HG02943 (cell line): ENCODE measurements at regions not wholly inside any gene's neighbourhood (a gene's known extent, or its start where the extent isn't known, plus 50 kb on each side); places are given as distances from the start of the nearest gene placed in this dataset.
A peak's percentile ranks its signal among the peaks of the same experiment; 100 is the strongest.
"Not testable (repeated sequence)": the region's sequence is repeated elsewhere in the genome, so short reads cannot be mapped to it uniquely, and the experiment has no call there.

ENCODE experiments used
- ATAC-seq: cut with Tn5 transposase; IDR thresholded peaks from one replicate; pipeline ENCODE4 v1.9.1; 2021; ENCODE audit warnings: mild to moderate bottlenecking, low read depth, moderate library complexity; ENCODE audit not compliant: unreplicated experiment

DNA sequence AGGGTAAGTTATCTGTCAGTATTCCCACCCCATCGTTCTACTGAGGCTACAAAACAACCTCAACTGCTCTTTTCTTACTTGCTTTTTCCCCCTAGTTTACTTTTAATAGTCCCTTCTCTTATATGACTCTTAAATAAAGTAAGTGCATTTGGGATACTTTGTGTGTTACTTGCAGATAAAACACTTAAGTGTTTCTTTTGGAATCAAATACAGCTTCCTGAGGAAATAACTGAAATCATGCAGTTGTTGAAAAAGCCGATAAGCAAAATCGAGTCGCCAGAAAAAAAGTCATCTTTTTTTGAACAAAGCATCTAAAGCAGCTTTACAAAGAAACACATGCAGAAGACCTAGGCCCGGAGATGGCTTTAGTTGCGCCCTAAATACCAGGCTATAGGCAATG, 53.5 kb upstream of the EPB41L4A start:
- ATAC-seq = no peak

DNA sequence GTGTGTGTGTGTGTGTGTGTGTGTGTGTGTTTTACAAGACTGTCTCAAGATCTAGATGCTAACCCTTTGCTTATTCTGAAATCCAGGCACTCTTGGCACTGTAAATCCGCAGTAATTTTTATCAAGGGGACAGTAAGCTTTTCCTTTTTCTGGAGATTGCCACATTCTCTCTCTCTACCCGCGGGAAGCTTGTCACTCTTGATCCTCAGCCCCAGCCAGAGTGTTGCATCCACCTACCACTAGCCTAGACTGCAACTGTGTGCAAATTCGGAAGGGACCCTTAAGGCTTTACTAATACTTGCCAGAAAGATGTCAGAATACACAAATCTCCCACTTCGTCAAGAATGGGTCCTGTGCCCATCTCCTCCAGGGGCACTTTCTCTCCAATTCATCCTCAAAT, 54.9 kb upstream of the EPB41L4A start:
- no peak for ATAC-seq

DNA sequence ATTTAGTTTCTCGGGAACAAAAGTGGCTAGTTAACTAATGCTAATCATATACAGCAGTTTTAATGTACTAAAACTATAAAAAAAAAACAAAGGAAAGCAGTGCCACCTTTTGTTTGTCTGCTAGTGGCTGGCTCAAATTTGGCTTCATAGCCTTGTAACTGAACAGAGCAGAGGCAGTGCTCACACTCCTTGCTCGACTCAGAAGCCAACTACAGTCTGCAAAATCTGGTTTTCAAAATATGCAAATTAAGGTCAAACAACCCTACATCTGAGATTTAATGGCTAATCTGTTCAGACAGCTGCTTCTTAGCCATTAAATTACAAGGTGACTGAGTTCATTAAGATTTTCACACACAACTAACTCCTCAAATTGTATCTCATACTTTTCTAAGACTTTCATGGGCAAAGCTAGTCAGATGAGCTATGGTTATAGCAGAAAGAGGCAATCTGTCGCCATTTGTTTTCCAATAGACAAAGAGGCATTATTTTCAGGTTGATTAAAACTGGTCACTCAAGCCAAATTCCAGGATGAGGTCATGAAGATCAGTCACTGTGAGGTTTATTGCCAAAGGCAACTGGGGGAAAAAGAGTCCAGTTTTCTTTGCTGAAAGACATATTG, 56.8 kb upstream of the EPB41L4A start:
- ATAC-seq = no peak

DNA sequence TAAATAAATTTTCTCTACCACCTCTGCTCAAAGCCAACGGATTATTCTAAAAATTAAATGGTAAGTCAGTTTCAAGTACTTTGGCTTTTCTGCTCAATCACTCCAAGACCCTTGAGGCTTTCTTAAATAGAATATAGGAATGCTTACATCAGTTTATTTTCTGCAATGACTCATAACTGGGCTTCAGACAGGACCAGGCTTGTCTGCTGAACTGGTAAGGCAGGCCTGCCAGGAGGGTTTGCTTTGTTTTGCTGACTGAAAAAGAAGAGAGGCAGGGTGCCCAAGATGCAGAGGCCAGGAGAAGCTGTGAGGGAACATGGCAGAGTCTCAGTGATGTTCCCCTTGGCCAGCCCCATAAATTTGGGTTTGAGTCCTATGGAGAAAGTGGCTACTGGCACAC, 60.3 kb upstream of the EPB41L4A start:
- no peak for ATAC-seq

DNA sequence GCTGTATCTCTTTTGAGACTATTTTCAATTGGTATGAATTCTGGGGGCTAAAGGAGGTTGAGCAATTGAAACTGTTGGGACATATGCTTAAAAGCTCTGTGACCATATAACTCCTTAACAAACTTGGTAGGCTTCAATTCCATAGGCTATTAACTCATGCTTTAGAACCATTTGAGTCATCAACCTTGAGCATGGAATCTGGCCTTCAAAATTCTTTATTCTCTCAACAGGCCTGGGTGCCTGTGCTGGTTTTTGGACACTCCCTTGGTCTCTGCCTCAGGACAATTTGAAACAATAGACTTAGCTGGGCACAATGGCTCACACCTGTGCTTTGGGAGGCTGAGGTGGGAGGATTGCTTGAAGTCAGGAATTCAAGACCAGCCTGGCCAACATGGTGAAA, 61.4 kb upstream of the EPB41L4A start:
- no peak for ATAC-seq

DNA sequence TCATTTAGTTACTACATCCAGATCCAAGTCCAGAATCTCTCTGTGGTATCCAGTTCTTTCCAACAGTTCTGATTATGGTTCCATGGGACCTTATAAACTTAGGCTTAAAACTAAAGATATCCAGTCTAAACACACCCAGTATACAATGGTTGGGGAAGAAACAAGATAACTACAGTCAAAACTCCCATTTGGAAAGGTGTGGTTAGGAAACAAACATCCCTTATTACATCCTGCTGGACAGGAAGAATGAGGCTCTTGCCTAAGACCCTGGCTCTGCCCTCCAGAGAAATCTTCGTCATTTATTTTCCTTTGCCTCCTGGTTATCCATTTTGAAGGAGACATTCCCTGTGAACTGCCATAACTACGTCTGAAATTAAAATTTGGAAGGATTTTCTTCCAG, 64.6 kb upstream of the EPB41L4A start:
- ATAC-seq = no peak

DNA sequence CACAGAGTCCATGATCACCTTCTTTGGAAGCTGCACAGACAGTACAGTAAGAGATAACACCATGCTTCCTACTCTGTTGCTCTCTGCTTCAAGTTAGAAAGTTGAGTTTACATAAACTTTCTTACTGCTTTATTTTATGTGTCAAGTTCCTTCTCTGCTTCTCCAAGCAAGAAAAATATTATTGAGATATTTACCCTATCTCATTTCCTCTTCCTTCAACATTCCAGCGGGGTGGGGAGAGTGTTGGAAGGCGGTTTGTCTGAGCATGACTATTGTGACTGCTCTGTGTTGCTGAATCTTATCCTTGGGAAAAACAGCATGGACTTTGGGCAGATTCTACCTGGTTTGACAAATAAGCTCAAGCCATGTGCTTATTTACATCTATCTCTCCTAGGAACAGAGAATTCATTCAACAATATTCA, 66.9 kb upstream of the EPB41L4A start:
- no peak for ATAC-seq

DNA sequence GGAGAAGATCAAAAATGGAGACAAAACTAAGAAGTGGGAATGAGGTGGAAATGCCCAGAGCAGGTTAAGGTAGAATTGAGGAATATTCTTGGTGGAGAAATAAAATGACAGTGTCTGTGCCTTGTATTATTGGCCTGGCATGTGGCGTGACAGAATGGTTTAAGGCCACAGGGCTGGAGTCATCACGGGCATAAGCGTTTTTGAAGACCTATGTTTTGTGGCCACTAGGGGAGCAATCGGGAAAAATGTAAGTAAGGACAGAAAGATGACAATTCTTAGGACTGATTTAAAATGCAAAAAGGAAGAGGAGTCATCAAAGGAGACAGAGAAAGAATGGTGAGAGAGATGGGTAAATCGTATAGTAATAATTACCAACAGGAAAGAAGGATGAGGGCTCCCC, 72.2 kb upstream of the EPB41L4A start:
- no peak for ATAC-seq

DNA sequence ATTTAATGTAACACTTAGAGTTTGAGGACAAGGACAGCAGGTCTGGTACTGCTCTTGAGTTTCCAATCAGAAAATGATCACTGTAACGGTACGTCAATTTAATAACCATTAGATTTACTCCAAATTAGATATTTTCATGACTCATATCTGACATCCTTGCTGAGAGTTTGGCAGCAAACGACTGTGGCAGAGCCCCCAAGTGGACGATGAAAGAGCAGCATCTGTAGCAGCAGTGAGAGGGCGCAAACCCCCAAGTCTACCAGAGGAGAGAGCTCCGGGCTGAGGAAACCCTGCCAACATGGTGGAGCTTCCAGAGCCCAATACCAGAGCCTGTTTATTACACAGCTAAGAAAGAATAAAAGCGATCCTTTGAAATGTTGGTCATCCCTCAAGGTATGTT, 73.2 kb upstream of the EPB41L4A start:
- ATAC-seq = peak; percentile 99

DNA sequence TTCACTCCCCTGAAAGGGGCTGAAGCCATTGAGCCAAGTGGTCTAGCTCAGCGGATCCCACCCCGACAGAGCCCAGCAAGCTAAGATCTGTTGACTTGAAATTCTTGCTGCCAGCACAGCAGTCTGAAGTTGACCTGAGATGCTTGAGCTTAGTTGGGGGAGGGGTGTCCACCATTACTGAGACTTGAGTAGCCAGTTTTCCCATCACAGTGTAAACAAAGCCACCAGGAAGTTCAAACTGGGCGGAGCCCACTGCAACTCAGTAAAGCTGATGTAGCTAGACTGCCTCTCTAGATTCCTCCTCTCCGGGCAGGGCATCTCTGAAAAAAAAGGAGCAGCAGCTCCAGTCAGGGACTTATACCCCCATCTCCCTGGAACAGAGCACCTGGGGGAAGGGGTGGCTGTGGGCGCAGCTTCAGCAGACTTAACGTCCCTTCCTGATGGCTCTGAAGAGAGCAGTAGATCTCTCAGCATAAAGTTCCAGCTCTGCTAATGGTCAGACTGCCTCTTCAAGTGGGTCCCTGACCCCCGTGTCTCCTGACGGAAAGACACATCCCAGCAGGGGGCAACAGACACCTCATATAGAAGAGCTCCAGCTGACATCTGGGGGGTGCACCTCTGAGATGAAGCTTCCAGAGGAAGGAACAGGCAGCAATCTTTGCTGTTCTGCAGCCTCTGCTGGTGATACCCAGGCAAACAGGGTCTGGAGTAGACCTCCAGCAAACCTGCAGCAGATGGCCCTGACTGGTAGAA, 84.8 kb upstream of the EPB41L4A start:
- not testable (repeated sequence) for ATAC-seq

DNA sequence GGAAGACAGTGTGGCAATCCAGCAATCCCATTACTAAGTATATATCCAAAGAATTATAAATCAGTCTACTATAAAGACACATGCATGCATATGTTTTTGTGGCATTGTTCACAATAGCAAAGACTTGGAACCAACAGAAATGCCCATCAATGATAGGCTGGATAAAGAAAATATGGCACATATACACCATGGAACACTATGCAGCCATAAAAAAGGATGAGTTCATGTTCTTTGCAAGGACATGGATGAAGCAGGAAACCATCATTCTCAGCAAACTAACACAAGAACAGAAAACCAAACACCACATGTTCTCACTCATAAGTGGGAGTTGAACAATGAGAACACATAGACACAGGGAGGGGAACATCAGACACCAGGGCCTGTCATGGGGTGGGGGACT, 90.0 kb upstream of the EPB41L4A start:
- ATAC-seq = not testable (repeated sequence)

DNA sequence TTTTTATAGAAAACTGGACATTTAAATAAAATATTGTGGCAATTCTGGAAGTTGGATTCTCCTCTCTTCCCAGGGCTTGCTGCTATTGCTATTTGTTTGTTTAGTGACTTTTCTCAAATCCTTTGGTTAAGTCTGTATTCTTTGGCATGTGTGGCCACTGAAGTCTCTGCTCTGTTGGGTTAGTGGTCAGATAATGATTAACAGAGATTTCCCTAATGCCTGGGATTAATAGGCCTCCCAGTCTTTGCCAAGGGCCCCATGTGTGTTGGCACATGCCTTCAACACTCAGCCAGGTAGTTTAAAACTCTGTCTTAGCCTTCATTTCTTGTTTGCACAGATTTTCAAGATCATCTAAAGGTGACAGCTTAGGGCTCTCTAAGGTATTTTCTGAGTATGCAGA, 92.8 kb upstream of the EPB41L4A start:
- ATAC-seq = no peak

DNA sequence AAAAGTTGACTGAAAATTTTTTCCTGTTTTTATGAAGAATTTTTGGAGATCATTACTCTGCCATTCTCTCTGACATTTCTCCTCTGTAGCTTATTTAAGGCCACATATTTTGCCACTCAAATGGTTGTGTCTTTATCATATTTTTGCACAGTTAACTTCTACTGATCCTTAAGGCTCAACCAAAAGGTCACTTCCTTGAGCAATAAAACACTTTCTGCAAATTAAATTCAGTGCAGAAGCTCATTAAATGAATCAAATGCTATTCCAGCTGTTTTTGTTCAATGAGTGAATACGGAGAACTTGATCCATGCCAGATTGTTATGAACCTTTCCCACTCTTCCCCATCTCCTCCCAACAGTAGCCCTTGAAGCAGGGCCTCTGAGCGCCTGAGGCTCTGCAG, 93.8 kb upstream of the EPB41L4A start:
- no peak for ATAC-seq

DNA sequence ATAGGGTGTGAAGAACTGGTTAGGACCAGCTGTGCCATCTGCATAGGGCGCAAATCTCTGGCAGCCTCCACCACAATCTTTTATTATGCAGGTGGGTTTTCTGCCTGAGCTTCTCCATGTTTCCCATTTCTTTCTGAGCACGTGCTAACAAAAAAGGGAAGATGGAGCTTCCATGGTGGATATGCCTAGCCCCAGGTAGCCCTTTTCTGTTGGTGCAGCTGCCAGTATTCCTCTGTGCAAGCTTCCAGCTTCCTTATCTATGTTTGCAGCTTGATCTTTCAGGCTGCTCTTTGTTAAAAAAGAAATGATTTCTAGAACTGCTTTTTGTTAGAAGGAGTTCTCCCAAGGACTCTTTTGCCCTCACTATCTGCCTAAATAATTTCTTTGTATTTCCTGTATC, 95.0 kb upstream of the EPB41L4A start:
- ATAC-seq = no peak

DNA sequence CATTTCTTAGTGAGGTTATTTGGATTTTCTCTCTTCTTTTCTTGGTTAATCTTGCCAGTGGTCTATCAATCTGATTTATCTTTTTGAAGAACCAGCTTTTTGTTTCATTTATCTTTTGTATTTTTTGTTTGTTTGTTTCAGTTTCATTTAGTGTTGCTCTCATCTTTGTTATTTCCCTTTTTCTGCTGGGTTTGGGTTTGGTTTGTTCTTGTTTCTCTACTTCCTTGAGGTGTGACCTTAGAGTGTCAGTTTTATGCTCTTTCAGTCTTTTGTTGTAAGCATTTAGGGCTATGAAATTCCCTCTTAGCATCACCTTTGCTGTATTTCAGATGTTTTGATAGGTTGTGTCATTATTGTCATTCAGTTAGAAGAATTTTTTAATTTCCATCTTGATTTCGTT, 101.4 kb upstream of the EPB41L4A start:
- ATAC-seq = not testable (repeated sequence)

DNA sequence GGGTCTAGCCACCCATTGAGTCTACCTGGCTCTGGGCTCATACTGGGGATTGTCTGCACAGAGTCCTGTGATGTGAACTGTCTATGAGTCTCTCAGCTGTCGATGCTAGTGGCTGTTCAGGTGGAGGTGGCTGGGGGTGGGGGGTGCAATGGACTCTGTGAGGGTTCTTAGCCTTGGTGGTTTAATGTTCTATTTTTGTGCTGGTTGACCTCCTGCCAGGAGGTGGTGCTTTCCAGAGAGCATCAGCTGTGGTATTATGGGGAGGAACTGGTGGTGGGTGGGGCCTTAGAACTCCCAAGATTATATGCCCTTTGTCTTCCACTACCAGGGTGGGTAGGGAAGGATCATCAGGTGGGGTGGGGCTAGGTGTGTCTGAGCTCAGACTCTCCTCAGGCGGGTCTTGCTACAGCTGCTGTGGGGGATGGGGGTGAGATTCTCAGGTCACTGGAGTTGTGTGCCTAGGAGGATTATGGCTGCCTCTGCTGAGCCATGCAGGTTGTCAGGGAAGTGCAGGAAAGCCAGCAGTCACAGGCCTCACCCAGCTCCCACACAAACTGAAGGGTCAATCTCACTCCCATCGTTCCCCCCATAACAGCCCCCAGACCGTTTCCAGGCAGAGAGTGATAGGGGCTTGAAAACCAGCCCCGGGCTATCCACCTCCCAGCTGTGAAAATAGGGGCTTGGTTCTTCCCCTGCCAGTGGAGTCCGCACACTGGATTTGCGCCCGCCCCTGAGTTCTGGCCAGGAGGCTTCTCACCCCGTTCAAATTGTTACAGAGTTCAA, 104.0 kb upstream of the EPB41L4A start:
- ATAC-seq = peak; percentile 59

DNA sequence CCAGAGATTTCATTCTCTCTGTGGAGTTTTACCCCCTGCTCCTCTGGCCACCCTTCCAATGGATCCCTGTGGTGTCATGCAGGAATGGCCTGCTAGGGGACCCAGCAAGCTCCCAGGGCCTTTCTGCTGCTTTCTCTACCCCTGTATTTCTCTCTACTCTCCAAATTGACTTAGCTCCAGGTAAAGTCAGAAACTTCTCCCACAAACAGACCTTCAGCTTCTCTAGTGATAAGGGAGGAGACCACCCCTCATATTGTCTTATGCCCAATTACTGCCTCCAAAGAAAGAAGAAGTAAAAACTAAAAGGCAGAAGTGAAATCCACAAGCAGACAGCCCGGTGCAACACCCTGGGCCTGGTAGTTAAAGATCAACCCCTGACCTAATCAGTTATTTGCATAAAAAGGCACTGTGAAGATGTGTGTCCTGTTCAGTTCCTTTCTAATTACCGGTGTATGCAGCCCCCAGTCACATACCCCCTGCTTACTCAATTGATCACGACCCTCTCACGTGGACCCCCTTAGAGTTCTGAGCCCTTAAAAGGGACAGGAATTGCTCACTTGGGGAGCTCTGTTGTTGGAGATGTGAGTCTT, 104.7 kb upstream of the EPB41L4A start:
- peak; percentile 61 for ATAC-seq

DNA sequence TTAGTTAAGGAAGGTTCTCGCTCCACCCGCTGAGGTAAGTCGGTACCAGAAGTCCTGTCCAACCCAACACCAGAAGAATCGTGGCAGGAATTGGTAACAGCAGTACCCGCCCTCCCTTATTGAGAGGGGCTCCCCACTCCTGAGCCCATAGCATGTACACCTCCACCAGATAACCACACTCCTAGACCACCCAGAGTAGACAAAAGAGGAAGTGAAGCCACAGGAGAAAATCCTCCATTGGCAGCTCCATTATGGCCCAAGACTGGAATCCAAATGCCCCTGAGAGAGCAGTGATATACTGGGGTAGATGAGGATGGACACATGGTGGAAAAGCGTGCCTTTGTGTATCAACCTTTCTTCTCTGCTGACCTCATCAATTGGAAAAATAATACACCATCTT, 106.1 kb upstream of the EPB41L4A start:
- no peak for ATAC-seq

DNA sequence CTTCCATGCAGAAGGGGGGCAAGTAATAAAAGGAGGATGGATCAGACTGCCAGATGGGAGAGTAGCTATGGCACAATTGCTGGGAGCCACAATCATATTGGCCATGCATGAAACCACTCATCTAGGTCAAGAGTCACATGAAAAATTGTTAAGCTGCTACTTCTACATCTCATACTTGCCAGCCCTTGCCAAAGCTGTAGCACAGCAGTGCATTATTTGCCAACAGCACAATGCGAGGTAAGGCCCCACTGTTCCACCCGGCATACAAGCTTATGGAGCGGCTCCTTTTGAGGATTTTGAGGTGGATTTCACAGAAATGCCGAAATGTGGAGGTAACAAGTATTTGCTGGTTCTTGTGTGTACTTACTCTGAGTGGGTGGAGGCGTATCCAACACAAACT, 109.9 kb upstream of the EPB41L4A start:
- no peak for ATAC-seq

DNA sequence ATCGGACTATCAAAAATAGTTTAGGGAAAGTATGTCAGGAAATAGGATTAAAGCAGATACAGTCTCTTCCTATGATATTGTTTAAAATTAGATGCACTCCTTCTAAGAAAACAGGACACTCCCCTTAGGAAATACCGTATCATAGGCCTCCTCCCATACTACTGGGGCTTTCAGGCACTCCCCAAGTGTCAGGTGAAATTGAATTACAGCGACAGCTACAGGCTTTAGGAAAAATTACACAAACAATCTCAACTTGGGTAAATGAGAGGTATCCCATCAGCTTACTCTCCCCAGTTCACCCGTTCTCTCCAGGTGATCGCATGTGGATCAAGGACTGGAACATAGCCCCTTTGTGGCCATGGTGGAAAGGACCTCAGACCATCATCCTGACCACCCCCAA, 110.4 kb upstream of the EPB41L4A start:
- no peak for ATAC-seq

DNA sequence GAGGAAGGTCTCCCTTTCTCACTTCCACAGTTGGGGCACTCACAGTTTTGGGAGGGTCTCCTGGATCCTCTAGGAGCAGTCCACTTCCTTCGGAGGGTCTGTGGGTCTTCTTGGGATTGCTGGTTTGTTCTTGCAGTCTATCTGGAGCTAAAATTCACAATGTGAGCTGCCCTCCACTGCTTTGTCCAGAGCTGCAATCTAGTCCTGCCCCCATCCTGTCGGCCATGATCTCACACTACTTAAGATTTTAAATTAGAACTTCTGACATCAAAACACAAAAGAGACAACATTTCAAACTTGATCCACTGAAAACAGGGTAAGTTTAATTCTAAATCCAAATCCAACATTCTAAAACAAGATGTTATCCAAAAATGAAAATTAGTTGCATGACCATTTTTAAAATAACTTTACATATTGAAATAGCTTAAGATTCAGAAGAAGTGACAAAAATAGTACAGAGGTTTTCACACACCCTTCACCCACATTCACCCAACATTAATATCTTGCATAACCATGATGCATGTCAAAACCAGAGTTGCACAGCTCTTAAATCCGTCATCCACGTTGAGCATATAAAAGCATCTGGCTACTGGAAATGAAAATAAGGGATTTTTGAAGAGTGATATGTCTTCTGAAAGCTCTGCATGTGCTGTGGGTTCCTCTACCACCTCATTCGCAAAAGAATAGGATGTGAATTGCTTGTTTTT, 113.7 kb upstream of the EPB41L4A start:
- ATAC-seq = no peak
